NCI-H774 (cell line): ENCODE measurements at regions not wholly inside any gene's neighbourhood (a gene's known extent, or its start where the extent isn't known, plus 50 kb on each side); places are given as distances from the start of the nearest gene placed in this dataset.
"Not testable (repeated sequence)": the region's sequence is repeated elsewhere in the genome, so short reads cannot be mapped to it uniquely, and the experiment has no call there.

Experiments
- DNase-seq: peaks from one replicate; lab custom pipeline; 2025; lab: John Stamatoyannopoulos, UW

GRCh38 chrX:39765327-39765726, 332.4 kb downstream of the BCOR start:
- DNase-seq = no peak

DNA sequence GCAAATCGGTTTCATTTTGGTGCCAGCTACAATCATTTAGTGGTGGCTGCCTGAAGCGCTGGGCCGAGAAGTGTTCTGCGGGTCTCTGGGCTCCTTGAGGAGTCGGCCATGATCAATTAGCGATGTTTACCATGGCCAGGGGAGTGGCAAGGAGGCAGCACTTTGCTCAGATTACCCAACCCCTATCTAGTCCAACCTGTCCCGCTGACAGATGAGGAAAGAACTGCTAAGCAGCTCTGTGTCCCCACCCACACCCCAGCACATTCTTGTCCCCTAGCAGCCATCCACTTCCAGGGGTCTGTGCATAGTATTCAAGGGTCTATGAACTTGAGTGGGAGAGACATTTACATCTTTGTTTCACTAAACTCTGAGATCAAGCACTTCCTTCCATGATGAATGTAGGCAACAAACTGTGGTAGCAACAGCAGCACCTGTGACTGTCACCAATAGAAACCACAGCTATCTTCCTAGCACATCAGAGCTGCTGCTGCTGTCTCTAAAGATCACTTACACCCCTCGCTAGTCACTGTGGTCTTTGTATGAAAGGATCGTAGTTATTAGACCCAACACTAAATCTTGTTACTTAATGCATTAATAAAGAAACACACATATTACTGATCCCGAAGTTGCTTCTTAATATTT, 331.6 kb downstream of the BCOR start:
- no peak for DNase-seq

- DNase-seq = no peak
These were observed 330.9 kb downstream of the BCOR start for GRCh38 chrX:39766855-39767254.

GRCh38 chrX:39767446-39767845, 330.3 kb downstream of the BCOR start:
- no peak for DNase-seq

- DNase-seq = no peak
These were observed 328.0 kb downstream of the BCOR start for GRCh38 chrX:39769748-39770147.

GRCh38 chrX:39771089-39771488, 326.7 kb downstream of the BCOR start:
- DNase-seq = no peak

GRCh38 chrX:39772057-39772832, 325.5 kb downstream of the BCOR start:
- no peak for DNase-seq

- DNase-seq = no peak
These were observed 324.6 kb downstream of the BCOR start for GRCh38 chrX:39773150-39773549.

- DNase-seq = no peak
These were observed 323.6 kb downstream of the BCOR start for GRCh38 chrX:39773923-39774773.

DNA sequence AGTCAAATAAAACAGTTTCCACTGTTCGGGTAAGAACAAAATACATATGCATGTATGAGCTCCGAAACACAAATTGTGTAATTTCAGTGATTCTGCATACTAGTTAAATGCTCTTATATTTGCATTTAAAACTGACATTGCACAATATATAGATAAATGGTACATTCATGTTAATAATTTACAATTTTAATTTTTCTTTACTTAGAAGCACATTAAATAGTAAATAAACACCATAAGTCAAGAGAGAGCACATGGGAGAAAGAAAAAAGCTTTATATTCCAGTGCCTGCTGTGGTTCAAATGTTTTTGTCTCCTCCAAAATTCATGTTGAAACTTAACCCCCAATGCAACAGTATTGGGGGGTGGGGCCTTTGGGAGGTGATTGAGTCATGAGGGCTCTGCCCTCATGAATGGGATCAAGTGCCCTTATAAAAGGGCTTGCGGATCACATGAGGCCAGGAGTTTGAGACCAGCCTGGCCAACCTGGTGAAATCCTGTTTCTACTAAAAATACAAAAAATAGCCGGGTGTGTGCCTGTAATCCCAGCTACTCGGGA, 322.9 kb downstream of the BCOR start:
- DNase-seq = no peak

DNA sequence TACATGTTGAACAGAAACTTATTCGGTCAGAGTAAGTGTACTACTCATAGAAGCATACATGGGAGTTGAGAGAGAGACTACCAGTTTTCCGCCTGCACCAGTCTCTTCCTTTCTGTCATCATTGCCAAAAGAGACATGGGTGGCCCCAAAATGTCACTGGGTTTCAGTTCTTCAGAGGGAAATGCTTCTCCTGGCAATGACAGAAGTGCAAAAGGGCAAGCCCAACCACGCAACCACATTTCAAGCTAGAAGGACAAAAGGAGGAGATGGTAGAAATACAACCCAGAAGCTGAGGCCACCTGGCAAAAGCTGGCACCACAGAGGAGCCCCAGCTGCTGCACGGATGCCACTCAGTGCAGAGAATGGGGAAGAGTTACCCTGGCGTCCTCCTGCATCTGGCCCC, 320.1 kb downstream of the BCOR start:
- DNase-seq = no peak

DNA sequence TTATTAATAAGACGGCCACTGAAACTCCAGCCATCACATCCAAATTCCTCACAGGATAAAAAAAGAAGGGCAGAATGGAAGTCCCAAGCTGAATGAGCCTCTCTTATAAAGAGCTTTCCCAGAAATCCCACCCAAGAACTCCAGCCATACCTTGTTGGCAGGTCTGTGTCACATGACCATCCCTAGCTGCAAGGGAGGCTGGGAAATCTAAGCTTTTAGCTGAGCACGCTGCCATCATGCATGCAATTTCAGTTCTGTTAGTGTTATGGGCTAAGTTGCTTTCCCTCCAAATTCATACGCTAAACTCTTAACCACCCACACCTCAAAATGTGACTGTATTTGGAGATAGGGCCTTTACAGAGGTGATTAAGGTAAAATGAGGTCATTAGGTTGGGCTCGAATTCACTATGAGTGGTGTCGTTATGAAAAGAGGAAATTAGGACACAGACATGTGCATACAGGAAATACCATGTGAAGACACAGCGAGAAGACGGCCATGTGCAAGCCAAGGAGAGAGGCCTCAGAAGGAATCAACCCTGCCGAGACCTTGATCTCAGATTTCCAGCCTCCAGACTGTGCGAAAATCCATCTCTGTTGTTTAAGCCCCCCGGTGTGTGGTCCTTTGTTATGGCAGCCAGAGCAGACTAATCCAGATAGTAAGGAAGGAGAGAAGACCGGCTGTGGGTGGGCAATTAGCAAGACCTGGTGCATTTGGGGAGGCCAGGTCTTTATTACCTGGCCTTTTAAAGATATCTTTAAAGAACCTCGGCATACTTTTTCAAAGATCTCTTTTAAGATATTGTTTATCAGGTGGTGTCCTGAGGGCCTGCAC, 317.6 kb downstream of the BCOR start:
- no peak for DNase-seq

GRCh38 chrX:39782276-39782675, 315.5 kb downstream of the BCOR start:
- no peak for DNase-seq

GRCh38 chrX:39787999-39788398, 309.8 kb downstream of the BCOR start:
- no peak for DNase-seq

GRCh38 chrX:39788521-39788920, 309.2 kb downstream of the BCOR start:
- DNase-seq = no peak

DNA sequence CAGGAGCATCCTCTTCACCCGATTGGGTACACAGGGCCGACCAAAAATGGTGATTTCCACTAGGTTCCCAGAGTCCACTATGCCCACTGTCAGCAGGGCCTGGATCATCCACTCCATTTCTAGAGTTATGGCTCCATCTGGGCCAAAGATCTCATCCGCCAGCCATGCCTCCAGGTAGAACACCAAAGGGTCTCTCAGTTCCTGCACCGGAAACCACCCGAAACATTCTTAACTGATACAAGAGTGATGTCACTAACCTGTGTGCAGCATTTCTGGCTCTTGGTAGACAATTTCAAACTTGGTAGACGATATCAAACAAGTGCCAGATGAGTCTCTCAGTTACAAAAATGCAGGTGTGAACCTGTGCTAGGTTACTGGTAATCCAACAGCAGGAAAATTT, 306.1 kb downstream of the BCOR start:
- DNase-seq = no peak

DNA sequence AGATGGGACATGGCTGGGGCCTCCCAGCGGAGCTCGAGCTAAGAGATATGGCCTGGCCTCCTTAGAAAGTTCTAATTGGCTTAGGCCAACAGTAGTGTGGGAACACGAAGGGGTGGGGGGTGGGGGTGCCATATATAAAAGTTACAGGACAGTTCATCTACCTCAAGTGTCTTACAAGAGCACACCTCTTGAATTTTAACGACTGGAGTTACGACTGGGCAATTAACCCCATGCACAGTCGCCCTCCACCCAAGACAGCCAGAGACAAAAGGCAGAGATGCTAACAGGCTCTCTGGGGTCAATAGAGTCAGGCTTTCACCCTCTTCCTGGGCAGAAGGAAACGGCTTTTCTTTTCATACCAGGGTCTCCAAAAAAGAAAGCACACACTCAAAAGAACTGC, 302.2 kb downstream of the BCOR start:
- no peak for DNase-seq

- no peak for DNase-seq
These were observed 300.9 kb downstream of the BCOR start for GRCh38 chrX:39796856-39797255.

GRCh38 chrX:39798488-39798887, 299.3 kb downstream of the BCOR start:
- not testable (repeated sequence) for DNase-seq

GRCh38 chrX:39802354-39802753, 295.4 kb downstream of the BCOR start:
- DNase-seq = no peak

DNA sequence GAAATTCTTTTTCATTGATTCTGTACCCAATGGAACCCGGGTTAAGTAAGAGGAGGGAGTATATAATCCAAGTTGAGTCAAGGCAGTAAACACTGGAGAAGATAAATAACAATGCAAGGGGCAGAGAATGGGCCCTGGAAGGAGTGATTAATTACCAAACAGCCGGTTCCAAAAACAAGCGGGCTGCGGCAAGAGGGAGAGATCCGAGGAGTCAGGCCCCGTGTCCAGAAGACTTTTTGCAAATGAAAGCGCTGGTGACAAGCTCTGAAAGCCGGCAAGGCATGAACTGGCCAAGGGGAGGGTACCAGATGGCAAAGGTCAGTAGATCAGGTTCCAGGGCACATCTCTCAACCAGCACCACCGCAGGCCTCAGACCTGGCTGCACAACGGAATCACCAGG, 294.9 kb downstream of the BCOR start:
- DNase-seq = no peak

- DNase-seq = no peak
These were observed 292.7 kb downstream of the BCOR start for GRCh38 chrX:39805022-39805421.
